ENCODE measurements at regions not wholly inside any gene's neighbourhood (a gene's known extent, or its start where the extent isn't known, plus 50 kb on each side); places are given as distances from the start of the nearest gene placed in this dataset.

DNA sequence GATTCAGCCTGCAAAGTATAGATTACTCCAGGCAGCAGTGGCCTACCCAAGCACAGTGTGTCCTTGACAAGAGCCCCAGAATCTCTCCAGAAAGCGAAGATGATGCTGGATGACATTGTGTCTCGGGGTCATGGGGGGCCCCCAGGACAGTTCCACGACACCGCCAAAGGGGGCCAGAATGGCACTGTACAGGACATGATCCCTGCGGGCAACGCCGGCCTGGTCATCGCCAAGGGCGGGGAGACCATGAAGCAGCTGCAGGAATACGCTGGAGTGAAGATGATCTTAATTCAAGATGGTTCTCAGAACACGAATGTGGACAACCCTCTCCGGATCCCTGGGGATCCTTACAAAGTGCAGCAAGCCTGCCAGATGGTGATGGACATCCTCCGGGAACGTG lies 107.0 kb upstream of the MTAP start:
- TF ChIP-seq CTCF (IDR thresholded peaks at IDR 0.05) (no peak), POLR2A (IDR thresholded peaks at IDR 0.05) (no peak)
